DND-41 (cell line): ENCODE measurements at regions not wholly inside any gene's neighbourhood (a gene's known extent, or its start where the extent isn't known, plus 50 kb on each side); places are given as distances from the start of the nearest gene placed in this dataset.

Experiments used
- CTCF ChIP-seq: IDR thresholded peaks from 2 replicates; pipeline ENCODE4 v1.5.1; 2012; ENCODE audit warnings: borderline replicate concordance, low read length, moderate library complexity, mild to moderate bottlenecking; ENCODE audit not compliant: poor library complexity, severe bottlenecking; ENCODE audit errors: extremely low read depth
- EZH2 ChIP-seq: IDR thresholded peaks from 3 replicates; pipeline ENCODE4 v1.6.1; 2012; ENCODE audit warnings: borderline replicate concordance, low read depth, mild to moderate bottlenecking, moderate library complexity, low read length, inconsistent platforms; ENCODE audit not compliant: severe bottlenecking

- TF ChIP-seq CTCF (no peak), EZH2 (no peak)
These were observed 75.8 kb upstream of the FN1 start for GRCh38 chr2:215511454-215512346.
